ENCODE measurements at regions not wholly inside any gene's neighbourhood (a gene's known extent, or its start where the extent isn't known, plus 50 kb on each side); places are given as distances from the start of the nearest gene placed in this dataset.

- no peak for TF ChIP-seq CTCF (IDR thresholded peaks at IDR 0.05; ENCODE audit: low read depth, low read length)
- TF ChIP-seq POLR2A (IDR thresholded peaks at IDR 0.05; ENCODE audit: extremely low read depth, insufficient read length) = no peak
- no peak for TF ChIP-seq MAX (IDR thresholded peaks at IDR 0.05; ENCODE audit: low read depth, low read length)
- no peak for TF ChIP-seq MYC (IDR thresholded peaks at IDR 0.05; ENCODE audit: low read depth, low read length)
Observed at GRCh38 chr17:65277576-65277975, 140.4 kb downstream of the RGS9 start.

All from NB4 (cell line).